Neural progenitor cell (in vitro differentiated cells): ENCODE measurements at regions not wholly inside any gene's neighbourhood (a gene's known extent, or its start where the extent isn't known, plus 50 kb on each side); places are given as distances from the start of the nearest gene placed in this dataset.

Experiments used
- DNase-seq: peaks from one replicate; pipeline ENCODE4 v3.0.0-alpha.2; 2016; ENCODE audit warnings: low spot score
- H2AFZ ChIP-seq: fragments of 200-600 bp; sonication (generic); replicated peaks from 2 replicates; pipeline ENCODE4 v1.6.1; 2016; ENCODE audit warnings: antibody characterized with exemption
- H3F3A ChIP-seq: fragments of 200-600 bp; sonication (generic); 2 replicates; pipeline ENCODE4 v1.6.1; 2016; ENCODE audit warnings: antibody characterized with exemption, low read depth
- H3K27ac ChIP-seq: fragments of 200-600 bp; sonication (generic); 2 replicates; pipeline ENCODE4 v1.5.1; 2016; ENCODE audit warnings: mild to moderate bottlenecking
- H3K27me3 ChIP-seq: fragments of 200-600 bp; sonication (generic); 2 replicates; pipeline ENCODE4 v1.6.1; 2016; ENCODE audit warnings: mild to moderate bottlenecking, moderate library complexity
- H3K36me3 ChIP-seq: fragments of 200-600 bp; sonication (generic); 2 replicates; pipeline ENCODE4 v1.5.1; 2016
- H3K4me1 ChIP-seq: fragments of 200-600 bp; sonication (generic); 2 replicates; pipeline ENCODE4 v1.6.1; 2016; ENCODE audit warnings: mixed run types
- H3K4me2 ChIP-seq: fragments of 200-600 bp; sonication (generic); 2 replicates; pipeline ENCODE4 v1.6.1; 2016
- H3K4me3 ChIP-seq: fragments of 200-600 bp; sonication (generic); 2 replicates; pipeline ENCODE4 v1.5.1; 2016
- H3K79me2 ChIP-seq: fragments of 200-600 bp; sonication (generic); 2 replicates; pipeline ENCODE4 v1.6.1; 2016; ENCODE audit warnings: low read depth
- H3K9ac ChIP-seq: fragments of 200-600 bp; sonication (generic); 2 replicates; pipeline ENCODE4 v1.6.1; 2016
- H3K9me3 ChIP-seq: fragments of 200-600 bp; sonication (generic); 2 replicates; pipeline ENCODE4 v1.5.1; 2016; ENCODE audit warnings: low read depth
- H4K20me1 ChIP-seq: fragments of 200-600 bp; sonication (generic); 2 replicates; pipeline ENCODE4 v1.6.1; 2016; ENCODE audit warnings: low read depth
- H3K27ac Mint-ChIP-seq: 3 replicates; pipeline ENCODE4 v1.8.0; 2021; ENCODE audit warnings: mixed read lengths
- H3K27me3 Mint-ChIP-seq: 2 replicates; pipeline ENCODE4 v1.8.0; 2022; ENCODE audit warnings: low read depth, mild to moderate bottlenecking, inconsistent platforms, moderate library complexity, mixed read lengths; ENCODE audit not compliant: insufficient read depth
- H3K36me3 Mint-ChIP-seq: 3 replicates; pipeline ENCODE4 v1.8.0; 2021; ENCODE audit warnings: mixed read lengths
- H3K4me1 Mint-ChIP-seq: 3 replicates; pipeline ENCODE4 v1.8.0; 2021; ENCODE audit warnings: mixed read lengths
- H3K4me3 Mint-ChIP-seq: 3 replicates; pipeline ENCODE4 v1.8.0; 2021; ENCODE audit warnings: mild to moderate bottlenecking, moderate library complexity, mixed read lengths
- H3K9me3 Mint-ChIP-seq: 3 replicates; pipeline ENCODE4 v1.8.0; 2020; ENCODE audit warnings: mixed read lengths
- EZH2 ChIP-seq: fragments of 200-600 bp; sonication (generic); IDR thresholded peaks from 2 replicates; pipeline ENCODE4 v1.6.1; 2017; ENCODE audit warnings: antibody characterized with exemption, mild to moderate bottlenecking, moderate library complexity
- EZH2phosphoT487 ChIP-seq: fragments of 200-600 bp; sonication (generic); IDR thresholded peaks from 2 replicates; pipeline ENCODE4 v1.6.1; 2017; ENCODE audit warnings: antibody characterized with exemption
- TF ChIP-seq, protein P1 (sequence below): fragments of 200-600 bp; sonication (generic); IDR thresholded peaks from 2 replicates; pipeline ENCODE4 v1.5.1; 2017; ENCODE audit warnings: antibody characterized with exemption, mild to moderate bottlenecking

DNA sequence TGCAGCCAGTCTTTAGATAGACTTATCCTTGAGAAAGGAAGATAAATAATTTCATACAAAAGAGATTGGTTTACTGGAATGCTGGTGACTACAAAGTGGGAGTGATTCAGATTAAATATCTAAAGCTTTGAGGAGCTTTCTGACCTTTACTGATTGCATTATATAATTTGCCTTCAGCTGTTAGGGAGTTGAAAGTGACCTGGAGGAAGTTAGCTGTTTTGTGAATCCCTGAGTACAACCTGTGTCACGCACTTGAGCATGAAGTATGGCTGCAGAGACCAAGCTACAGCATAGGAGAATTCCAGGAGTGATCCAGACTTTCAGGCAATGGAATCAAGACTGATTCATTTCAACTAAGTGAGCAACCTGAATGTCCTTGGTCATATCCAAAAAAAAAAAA, 1848.3 kb upstream of the RAG2 start:
- no peaks in the 10 kb centered on the region for H3K4me1 Mint-ChIP-seq
- H3K27ac Mint-ChIP-seq, result no peak overlapping the region
- H3K9me3 Mint-ChIP-seq, result no peaks in the 10 kb centered on the region
- Histone ChIP-seq H3K4me2 (no peak overlapping the region), H3K27me3 (no peaks in the 10 kb centered on the region), H3K9me3 (no peaks in the 10 kb centered on the region), H3K9ac (no peak overlapping the region), H3K79me2 (no peaks in the 10 kb centered on the region), H2AFZ (no peak overlapping the region), H3K36me3 (no peaks in the 10 kb centered on the region), H4K20me1 (no peaks in the 10 kb centered on the region), H3K4me3 (no peak overlapping the region), H3K27ac (no peak overlapping the region), H3F3A (no peaks in the 10 kb centered on the region), H3K4me1 (no peaks in the 10 kb centered on the region)
- TF ChIP-seq EZH2, result no peak
- TF ChIP-seq, protein P1, sequence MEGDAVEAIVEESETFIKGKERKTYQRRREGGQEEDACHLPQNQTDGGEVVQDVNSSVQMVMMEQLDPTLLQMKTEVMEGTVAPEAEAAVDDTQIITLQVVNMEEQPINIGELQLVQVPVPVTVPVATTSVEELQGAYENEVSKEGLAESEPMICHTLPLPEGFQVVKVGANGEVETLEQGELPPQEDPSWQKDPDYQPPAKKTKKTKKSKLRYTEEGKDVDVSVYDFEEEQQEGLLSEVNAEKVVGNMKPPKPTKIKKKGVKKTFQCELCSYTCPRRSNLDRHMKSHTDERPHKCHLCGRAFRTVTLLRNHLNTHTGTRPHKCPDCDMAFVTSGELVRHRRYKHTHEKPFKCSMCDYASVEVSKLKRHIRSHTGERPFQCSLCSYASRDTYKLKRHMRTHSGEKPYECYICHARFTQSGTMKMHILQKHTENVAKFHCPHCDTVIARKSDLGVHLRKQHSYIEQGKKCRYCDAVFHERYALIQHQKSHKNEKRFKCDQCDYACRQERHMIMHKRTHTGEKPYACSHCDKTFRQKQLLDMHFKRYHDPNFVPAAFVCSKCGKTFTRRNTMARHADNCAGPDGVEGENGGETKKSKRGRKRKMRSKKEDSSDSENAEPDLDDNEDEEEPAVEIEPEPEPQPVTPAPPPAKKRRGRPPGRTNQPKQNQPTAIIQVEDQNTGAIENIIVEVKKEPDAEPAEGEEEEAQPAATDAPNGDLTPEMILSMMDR, result no peak
- no peak for TF ChIP-seq EZH2phosphoT487
- no peaks in the 10 kb centered on the region for H3K36me3 Mint-ChIP-seq
- no peak overlapping the region for H3K4me3 Mint-ChIP-seq
- peaks cover 2% of the 10 kb centered on the region for H3K27me3 Mint-ChIP-seq
- no peak for DNase-seq

DNA sequence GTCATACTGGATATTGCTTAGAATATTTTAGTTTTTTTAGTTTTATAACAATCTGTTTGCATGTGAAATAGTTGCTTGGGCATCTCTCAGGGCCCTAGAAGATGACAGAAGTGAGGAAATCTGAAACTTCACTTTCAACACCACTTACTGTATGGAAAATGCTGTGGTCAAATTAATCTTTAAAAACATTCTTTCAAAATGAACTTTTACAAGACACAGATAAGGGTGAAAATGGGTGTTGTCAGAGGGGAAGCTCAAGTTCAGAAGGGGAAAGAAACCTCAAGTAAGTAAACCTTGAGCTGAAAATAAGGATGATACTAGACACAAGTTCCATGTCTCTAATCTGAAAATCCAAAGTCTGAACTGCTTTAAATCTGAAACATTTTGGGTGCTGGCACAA, 1840.1 kb upstream of the RAG2 start:
- Histone ChIP-seq H3F3A (no peaks in the 10 kb centered on the region), H4K20me1 (no peaks in the 10 kb centered on the region), H3K27ac (no peak overlapping the region), H3K9me3 (no peaks in the 10 kb centered on the region), H3K4me3 (no peak overlapping the region), H3K4me1 (peaks cover 5% of the 10 kb centered on the region), H2AFZ (no peak overlapping the region), H3K36me3 (no peaks in the 10 kb centered on the region), H3K79me2 (no peaks in the 10 kb centered on the region), H3K9ac (no peak overlapping the region), H3K4me2 (no peak overlapping the region), H3K27me3 (no peaks in the 10 kb centered on the region)
- Mint-ChIP-seq H3K27ac (no peak overlapping the region), H3K4me1 (peaks cover 3% of the 10 kb centered on the region), H3K4me3 (no peak overlapping the region), H3K27me3 (no peaks in the 10 kb centered on the region), H3K9me3 (no peaks in the 10 kb centered on the region), H3K36me3 (no peaks in the 10 kb centered on the region)
- DNase-seq, result no peak
- no peak for TF ChIP-seq EZH2phosphoT487
- no peak for TF ChIP-seq EZH2
- TF ChIP-seq, protein P1, result no peak

DNA sequence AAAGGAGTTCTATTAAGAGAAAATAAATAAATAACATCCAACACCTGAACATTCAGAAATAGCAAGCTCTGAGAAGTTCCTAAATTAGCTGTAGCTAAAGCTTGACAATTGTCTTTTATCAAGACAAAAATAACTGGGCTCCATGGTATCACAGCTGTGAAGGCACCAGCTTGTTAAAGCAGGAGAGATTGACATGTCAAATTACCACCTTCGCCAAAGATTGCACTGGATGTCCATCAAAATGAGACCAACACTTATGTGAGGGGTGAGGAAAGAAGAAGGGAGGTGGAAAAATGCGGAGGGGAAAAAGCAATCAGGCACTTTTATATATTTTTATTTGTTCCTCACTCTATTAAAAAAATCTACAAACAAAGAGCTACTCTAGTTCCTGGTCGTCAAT, 1827.5 kb upstream of the RAG2 start:
- H3K27me3 Mint-ChIP-seq, result peaks cover 4% of the 10 kb centered on the region
- Histone ChIP-seq H2AFZ (no peak overlapping the region), H3K4me1 (no peaks in the 10 kb centered on the region), H4K20me1 (no peaks in the 10 kb centered on the region), H3K27ac (no peak overlapping the region), H3K4me2 (no peak overlapping the region), H3K9me3 (no peaks in the 10 kb centered on the region), H3K27me3 (no peaks in the 10 kb centered on the region), H3K9ac (no peak overlapping the region), H3K4me3 (no peak overlapping the region), H3F3A (no peaks in the 10 kb centered on the region), H3K36me3 (no peaks in the 10 kb centered on the region), H3K79me2 (no peaks in the 10 kb centered on the region)
- no peak for DNase-seq
- TF ChIP-seq EZH2phosphoT487 (no peak), EZH2 (no peak)
- TF ChIP-seq, protein P1, result no peak
- no peaks in the 10 kb centered on the region for H3K4me1 Mint-ChIP-seq
- H3K27ac Mint-ChIP-seq, result no peak overlapping the region
- no peaks in the 10 kb centered on the region for H3K36me3 Mint-ChIP-seq
- no peak overlapping the region for H3K4me3 Mint-ChIP-seq
- no peaks in the 10 kb centered on the region for H3K9me3 Mint-ChIP-seq

DNA sequence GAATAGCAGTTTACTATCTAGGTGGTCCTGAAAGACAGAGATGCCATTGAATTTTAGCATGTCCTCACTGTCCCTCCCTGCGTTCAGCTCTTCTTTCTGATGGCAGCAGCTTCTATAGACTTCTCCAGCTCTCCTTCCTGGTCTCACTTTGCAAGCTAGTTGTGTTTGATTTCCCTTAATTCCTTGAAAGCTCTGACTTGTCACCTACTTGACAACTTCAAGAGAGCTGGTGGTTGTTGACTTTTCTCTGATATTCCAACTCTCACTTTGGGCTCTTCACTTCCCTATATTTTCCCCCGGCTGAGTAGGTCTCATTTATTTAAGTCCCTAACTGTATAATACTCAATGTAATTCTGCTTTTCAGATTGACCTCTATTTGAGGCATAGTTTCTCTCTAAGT, 1825.0 kb upstream of the RAG2 start:
- Histone ChIP-seq H3K9me3 (no peaks in the 10 kb centered on the region), H2AFZ (no peak overlapping the region), H3K36me3 (no peaks in the 10 kb centered on the region), H3K79me2 (no peaks in the 10 kb centered on the region), H3K27me3 (no peaks in the 10 kb centered on the region), H4K20me1 (no peaks in the 10 kb centered on the region), H3K4me1 (no peaks in the 10 kb centered on the region), H3K4me2 (no peak overlapping the region), H3K4me3 (no peak overlapping the region), H3K9ac (no peak overlapping the region), H3F3A (no peaks in the 10 kb centered on the region), H3K27ac (no peak overlapping the region)
- Mint-ChIP-seq H3K27ac (no peak overlapping the region), H3K36me3 (no peaks in the 10 kb centered on the region), H3K9me3 (no peaks in the 10 kb centered on the region), H3K4me3 (no peak overlapping the region), H3K27me3 (peaks cover 3% of the 10 kb centered on the region), H3K4me1 (no peaks in the 10 kb centered on the region)
- TF ChIP-seq, protein P1, result no peak
- no peak for TF ChIP-seq EZH2phosphoT487
- no peak for TF ChIP-seq EZH2
- no peak for DNase-seq
